ENCODE measurements at regions not wholly inside any gene's neighbourhood (a gene's known extent, or its start where the extent isn't known, plus 50 kb on each side); places are given as distances from the start of the nearest gene placed in this dataset.

DNA sequence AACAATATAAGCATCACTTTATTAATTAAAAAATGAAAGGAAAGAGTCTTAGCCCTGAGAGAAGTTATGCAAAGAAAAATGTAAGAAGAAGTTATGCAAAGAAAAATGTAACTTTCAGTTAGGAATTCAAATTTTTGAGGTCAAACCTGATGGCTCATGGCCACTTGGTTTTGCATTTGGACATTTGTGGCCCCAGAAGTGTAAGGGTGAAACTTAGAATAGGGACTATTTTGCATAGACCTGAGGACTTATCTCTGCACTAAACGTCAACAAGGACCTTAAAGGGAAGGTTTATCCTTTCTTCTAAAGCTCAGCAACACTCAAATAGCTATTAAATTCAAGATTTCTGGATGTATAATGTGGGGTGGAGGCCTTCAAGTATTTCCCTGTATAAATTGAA lies 724.5 kb upstream of the POT1 start:
- no peak for DNase-seq

DNA sequence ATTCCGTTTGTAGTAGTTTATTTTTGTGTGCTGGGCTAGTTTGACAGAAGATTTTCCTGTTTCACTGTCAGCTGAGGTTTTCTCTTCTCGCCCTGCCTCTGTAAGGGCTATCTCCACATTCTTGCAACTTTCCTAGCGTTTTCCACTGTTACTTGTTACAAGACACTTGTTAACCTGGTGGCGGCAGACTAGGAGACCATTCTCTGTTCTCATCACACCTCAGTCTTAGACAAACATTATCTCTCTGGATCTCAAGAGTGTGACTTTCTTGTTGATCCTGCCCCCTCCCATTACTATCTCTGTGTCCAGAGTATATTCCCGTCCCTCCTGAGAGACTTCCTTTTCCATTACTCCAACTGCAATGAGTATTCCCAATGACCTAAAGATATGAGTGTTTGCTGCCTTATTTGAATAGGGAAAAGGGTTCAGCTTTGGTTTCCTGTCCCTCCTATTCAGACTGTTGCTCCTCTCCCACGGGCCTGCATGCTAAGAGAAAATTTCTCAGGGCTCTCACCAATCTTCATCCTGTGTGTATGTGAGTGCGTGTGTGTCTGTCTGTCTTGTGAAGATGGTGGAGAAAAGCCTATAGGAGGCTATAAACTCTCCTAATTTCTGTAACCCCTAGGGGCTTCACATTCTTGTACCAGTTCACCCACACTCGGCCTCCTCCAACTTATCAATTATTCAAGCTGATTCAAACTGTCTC lies 722.4 kb upstream of the POT1 start:
- no peak for DNase-seq

DNA sequence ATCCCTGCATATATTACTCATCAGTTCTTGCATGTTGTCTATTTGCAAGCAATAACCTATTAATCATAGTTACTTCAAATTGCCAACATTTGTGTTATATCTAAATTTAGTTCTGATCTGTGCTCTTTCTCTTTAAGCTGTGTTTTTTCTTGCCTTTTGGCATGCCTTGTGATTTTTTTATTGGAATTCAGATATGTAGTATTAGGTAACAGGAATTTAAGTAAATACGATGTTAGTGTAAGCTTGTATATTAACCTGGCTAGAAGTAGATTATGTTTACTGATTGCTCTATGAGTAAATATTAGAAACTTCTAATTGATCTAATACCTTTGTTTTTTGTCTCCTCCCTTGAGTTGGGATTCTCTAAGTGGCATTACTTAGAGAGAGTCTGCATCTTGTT lies 718.9 kb upstream of the POT1 start:
- no peak for DNase-seq

DNA sequence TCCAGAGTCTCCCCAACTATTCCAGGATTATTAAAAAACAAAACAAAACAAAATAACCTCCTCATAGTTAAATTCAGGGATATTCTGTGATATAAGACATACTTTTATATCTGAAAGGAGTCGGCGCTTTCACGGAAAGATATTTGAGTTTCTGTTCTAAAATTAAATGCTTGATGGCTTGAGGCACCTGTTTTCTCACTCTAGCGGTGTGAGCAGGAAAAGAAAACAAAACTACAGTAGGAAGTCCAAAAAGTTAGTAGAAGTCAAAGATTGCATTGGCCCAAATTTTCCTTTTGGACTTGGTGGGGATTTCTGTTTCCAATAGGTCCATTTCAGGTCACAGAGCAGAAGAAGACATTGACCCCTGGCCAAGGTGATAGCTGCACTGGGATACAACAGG lies 716.1 kb upstream of the POT1 start:
- no peak for DNase-seq

DNA sequence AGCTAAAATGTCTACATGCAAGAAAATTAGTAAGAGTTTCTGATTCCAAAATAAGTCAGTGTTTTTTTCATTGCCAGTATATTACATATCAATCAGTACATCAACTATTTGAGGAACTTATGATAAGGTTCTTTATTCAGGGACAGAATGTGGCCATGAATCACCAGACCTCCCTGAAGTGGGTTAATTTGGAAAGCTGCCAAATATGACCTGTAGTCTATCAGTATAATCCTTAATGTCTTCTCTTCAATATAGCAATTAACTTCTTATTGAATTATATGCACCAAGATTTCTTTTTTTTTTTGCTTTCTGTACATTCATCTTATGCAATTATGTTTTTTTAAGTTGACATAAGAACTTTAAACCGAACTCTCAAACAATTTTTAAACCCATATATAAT lies 714.5 kb upstream of the POT1 start:
- no peak for DNase-seq

DNA sequence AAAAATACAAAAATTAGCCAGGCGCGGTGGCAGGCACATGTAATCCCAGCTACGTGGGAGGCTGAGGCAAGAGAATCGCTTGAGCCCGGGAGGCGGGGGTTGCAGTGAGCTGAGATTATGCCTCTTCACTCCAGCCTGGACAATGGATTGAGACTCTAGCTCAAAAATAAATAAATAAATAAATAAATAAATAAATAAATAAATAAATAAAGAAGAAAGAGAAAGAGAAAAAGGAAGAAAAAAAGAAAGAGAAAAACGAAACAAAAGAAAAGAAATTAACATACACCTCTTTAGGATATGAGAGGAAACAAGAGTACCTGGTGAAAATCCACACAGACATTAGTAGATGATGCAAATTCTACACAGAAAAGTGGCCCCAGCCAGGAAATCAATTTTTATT lies 713.7 kb upstream of the POT1 start:
- DNase-seq = no peak

DNA sequence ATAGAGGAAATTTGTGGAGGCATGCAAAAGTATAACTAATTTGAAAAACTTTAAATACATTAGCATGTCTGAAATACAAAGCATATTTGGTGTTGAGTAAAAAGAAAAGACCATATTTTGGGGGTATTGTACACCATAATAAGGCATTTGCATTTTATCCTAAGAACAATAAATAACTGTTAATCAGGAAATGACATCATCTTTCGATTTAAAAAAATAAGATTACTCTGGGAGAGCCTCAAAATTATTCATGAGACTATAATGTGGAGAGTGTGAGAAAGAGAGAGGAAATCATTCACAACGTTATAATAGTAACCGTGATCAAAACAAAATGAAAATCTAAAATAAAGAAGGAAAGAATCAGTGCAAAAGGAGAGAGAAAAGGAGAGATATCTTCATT lies 712.3 kb upstream of the POT1 start:
- no peak for DNase-seq

DNA sequence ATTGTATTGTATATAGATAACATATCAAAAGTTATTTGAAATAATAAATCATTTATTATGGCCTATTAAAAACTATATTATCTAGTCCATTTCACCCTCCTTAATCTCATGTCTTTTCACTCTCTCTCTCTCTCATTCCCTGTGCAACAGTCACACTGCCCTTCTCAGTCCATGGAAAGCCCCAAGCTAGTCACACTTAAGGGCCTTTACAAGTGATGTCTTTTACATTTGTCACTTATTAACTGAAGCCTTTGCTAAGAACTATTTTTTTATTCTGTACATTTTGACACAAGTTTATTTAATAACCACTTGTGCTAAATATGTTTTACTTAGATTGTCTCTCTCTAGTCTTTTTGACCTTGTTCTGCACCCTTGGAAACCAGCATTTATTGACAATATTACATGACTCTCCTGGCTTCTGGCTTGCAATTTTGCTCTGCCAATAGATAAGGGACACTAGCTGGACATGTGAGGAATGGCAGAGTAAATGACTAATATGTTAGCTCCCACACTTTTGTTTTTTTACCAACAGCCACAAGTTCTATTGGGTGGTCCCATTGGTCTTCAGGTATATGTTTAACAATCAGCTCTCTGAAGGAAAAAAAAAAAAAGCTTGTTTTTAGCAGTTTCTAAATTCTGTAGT lies 706.8 kb upstream of the POT1 start:
- DNase-seq = no peak

DNA sequence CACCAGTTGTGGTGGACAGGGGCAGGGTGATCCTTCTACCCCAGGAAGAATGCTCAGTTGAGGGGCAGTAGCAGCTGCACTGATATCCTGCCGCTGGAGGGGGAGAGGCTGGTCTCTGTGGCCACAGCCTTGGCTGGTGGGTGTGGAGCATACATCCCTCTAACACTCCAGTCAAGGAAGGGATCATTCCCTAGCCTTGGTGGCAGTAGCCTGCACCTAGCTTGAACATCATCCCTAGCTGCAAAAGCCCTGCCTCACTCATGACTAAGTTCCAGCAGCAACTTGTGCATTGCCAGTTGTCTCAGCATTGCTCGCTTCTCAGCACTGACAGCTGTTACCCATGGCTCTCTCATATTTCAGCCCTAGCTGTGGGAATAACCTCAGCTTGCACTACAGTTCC lies 688.9 kb upstream of the POT1 start:
- DNase-seq = no peak

DNA sequence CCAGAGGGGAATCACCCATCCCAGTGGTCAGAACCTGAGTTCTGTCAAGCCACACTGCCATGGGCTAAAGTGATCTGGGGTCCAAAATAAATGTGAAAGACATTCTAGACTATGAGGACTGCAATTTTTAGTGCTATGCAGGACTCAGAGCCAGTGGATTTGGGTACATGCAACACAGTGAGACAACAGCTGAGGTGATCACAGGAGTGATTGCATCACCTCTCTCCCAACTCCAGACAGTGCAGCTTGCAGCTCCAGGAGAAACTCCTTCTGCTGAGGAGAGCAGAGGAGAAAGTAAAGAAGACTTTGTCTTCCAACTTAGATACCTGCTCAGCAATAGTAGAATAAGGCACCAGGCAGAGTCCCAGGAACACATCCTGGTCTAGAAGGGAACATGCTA lies 682.0 kb upstream of the POT1 start:
- no peak for DNase-seq

DNA sequence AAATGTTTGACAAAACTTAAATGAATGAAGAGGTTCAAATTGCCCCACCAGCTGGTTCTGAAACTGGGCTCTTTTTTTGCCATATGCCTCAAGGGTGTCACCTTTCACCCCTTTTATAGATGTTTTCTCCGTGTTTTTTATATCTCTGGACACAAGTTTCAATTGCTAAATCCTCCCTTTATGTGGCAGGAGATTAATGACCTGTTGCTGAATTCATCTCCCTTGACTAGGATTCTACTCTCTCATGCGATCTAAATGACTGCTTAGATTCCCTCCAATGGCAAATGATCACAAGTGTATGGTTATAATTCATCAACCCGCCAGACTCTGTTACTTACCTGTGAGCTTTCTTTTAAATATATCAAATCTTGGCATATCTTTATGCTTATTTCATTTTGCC lies 677.0 kb upstream of the POT1 start:
- DNase-seq = no peak

DNA sequence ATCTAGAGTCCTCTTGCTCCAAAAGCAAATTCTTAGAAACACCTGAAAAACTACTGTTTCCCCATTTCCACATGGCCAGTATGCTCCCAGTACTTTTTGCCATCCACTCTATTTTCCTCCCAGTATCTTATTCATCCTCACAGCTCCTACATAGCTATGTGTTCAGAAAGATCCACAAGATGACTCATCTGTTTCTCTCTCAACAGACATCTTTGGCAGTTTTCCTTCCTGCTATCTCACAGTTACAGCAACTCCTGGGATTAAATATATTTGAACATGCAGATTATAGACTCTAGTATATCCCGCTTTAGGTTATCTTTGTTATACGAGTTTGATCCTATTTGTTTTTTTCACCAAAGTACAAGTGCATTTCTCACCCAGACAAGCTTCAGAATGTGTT lies 675.6 kb upstream of the POT1 start:
- no peak for DNase-seq

DNA sequence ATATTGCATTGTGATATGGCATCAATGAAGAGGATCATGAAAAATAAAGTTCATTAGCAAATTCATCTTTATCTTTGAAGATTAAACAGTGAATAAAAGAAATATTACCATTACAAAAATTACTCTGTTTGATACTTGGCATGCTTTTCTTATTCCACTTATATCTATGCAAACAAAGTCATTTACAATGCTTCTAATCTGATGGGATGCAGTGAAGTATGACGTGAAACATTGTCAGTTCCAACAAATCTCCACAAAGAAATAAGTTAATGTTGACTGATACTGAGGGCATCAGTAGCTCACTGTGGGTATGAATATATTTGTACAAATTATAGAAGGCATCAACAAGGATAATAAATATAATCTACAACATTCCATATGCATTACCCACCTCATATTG lies 672.8 kb upstream of the POT1 start:
- no peak for DNase-seq

DNA sequence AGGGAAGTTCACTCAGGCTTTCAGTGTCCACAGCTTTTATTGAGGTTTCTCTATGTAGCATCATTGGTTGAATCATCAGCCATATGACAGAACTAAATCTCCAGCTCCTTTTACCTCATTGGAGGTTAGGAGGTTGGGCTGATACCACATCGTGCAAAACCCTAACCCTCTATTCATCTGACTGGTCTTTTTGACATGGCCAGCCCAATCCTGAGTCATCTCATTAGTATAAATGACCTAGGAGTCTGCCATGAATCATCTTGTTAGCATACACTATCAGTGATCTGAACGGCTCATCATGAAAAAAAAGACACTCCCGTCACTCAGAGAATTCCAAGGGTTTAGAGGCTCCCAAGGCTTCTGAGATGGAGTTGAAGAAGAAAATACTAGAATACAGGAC lies 669.8 kb upstream of the POT1 start:
- DNase-seq = no peak

DNA sequence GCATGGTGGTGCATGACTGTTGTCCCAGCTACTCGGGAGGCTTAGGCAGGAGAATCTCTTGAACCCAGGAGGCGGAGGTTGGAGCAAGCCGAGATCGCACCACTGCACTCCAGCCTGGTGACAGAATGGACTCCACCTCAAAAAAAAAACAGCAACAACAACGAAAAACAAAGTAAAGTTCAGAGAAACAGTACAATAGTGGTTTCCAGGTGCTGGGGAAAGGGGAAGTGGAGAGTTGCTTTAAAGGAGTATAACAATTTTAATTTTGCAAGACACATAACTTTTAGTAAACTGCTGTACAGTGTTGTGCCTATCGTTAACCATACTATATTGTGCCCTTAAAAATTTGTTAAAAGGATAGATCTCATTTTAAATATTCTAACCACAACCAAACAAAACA lies 662.7 kb upstream of the POT1 start:
- DNase-seq = no peak

DNA sequence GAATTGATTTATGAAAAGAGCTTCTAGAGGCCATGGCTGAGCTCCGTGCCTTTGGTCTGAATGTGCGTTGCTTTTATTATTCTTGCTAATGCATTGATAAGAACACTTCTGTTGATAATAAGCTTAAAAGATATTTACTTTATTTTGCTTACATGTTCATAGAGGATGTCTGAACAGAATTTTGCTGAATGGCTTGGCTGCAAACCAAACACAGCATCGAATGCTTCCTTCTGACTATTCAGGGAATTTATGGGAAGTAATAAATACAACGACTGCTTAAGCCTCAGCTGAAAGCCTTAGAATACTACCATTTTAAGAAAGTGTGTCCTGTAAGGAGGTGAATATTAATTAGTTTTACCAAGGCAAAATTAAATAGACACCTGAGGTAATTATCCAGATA lies 643.5 kb upstream of the POT1 start:
- DNase-seq = no peak

DNA sequence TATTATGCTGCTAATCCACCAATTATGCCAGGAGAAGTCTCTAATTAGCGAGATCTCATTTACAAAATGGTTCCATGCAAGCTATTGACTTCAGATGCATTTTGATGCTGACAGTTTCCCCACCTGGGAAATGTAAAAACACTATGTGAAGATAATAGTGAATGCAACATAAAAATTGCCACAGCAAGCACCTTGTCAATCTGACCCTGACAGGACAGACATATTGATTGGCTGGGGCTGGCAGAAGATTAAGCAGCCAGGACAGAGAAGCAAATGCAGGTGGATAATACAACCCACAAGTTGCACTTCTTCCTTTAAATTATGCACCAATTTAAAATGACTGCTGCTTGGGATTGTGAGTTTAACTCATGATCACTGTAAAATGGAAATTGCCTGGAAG lies 642.8 kb upstream of the POT1 start:
- no peak for DNase-seq

DNA sequence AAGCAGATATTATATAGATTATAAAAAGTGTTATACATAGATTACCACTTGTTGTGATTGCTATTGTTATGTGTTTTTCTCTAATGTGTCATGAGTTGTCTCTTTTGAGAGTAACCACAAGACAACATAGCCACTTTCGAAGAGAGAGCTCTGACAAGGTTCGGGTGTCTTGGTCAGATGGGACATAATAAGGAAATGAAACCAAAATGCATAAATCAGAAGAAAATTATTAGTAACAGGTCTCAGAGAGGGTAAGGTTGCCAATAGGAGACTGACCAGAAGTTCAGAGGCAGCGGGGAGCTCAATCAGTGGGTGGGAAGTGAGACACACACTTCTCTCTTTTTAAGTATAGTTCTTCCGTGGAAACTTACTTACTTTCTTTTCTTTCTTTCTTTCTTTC lies 639.2 kb upstream of the POT1 start:
- no peak for DNase-seq

DNA sequence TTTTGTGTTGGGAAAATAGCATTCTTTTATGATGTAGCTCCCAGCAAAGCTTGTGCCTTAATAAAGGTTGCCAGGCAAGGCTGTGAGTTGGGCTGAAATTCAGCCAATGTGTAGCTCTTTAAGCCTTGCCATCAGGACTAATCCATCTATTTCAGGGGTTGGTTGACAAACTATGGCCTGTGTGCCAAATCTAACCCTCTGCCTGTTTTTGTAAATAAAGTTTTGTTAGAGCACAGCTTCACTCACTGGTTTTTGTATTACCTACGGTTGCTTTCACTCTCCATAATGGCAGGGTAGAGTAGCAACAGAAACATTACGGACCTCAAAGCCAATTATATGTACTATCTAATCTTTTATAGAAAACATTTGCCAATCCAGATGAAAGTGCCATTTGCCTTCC lies 638.1 kb upstream of the POT1 start:
- no peak for DNase-seq

DNA sequence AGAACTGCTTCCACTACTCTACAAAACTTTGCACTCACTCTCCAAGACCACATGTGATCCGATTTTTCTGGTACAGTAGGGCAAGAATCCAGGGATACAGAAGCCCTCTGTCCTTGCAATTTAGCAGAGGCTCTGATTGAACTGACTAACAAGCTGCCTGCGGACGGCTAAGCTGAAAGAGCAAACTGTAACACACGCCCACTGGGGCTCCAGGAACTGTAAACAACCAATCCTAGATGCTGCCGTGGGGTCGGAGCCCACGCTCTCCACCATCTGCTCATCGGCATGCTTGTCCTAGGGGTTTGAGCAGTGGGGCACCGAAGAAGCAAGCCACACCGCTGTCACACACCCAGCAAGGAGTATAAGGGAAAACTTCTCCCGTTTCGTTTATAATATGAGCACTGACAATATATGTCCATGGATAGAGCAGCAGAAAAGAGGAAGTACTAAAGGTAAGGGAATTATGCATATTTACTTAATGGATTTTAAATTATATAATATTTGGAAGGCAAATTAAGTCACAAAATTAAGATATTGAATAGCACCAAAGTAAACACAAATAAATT lies 634.4 kb upstream of the POT1 start:
- DNase-seq = no peak

DNA sequence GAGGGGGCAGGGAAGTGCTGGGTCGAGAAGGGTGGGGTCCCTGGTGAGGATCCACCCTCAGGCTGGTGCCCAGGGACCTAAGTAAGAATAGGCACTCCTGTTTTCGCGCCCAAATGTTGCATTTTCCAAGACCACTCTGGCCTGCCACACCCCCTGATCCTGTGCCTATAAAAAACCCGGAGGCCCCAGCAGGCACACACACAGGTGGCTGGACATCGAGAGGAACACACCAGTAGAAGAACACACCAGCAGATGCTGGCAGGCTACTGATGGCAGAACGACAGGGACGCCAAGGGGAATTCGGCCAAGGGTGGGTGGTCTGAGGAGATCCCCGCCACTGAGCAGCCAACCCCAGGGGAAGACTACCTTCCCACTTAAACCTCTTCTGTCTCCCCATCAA lies 633.9 kb upstream of the POT1 start:
- no peak for DNase-seq

DNA sequence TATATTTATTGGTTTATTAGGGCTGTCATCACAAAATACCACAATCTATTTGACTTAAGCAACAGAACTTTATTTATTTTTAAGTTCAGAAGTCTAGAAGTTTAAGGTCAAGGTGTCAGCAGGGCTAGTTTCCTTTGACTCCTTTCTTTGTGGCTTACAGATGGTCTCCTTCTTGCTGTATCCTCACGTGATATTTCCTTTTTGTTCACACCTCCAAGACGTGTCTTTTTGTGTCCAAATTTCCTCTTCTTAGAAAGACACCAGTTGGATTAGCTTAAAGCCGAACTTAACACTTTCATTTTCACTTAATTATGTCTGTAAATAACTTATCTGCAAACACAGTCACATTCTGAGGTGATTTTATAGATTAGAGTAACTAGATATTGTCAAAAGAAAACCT lies 631.4 kb upstream of the POT1 start:
- no peak for DNase-seq

DNA sequence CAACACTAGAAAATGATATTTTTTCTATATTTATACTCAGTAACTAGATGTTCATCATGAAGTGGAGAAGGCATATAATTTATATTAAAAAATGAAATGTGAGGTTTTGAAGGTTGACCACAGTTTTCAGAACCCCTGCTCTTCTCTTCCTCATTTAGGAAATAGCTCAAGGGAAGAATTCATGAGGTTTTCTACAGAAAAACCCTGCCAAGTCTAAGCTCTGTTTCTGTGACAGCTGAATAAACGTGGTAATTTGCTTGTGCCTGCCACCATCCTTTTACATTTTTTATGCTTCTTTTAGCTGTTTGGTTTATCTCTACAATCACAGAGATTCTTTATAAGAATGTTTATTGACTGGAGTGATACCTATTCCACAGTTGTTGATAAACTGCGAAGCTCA lies 630.3 kb upstream of the POT1 start:
- no peak for DNase-seq

DNA sequence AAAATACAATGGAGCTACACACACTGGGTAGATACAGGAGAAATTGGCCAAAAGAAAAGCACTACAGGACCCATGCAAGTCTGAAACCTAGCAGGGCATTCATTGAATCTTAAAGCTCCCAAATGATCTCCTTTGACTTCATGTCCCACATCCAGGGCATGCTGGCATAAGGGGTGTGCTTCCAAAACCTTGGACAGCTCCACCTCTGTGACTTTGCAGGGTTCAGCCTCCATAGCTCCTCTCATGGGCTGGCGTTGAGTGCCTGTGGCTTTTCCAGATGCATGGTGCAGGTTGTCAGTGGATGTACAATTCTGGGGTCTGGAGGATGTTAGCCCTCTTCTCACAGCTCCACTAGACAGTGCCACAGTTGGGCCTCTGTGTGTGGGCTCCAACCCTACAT lies 626.3 kb upstream of the POT1 start:
- DNase-seq = no peak

DNA sequence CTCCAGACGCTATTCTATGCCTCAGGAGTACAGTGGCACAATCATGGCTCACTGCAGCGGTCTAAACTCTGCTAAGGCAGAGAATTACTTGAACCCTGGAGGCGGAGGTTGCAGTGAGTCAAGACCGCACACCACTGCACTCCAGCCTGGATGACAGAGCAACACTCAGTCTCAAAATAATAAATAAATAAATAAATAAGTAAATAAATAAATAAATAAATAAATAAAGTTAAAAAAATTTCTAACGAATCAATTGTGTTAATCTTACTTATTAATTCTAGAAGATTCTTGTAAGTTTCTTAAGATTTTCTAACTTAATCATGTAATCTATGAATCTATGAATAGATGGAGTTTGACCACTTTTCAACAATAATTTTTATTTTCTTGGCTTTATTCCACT lies 621.4 kb upstream of the POT1 start:
- DNase-seq = no peak
